B cell (primary cell): ENCODE measurements at regions not wholly inside any gene's neighbourhood (a gene's known extent, or its start where the extent isn't known, plus 50 kb on each side); places are given as distances from the start of the nearest gene placed in this dataset.

Source experiments
- ATAC-seq: fragments of 200-7000 bp; cut with Tn5 transposase; one replicate; pipeline ENCODE4 v1.10.0; 2021; ENCODE audit warnings: low read depth, mild to moderate bottlenecking, moderate number of reproducible peaks, moderate library complexity
- CTCF ChIA-PET: fragments of 350-600 bp; sonication (Branson Sonifier 250); formaldehyde crosslinking; loops from one replicate; lab custom pipeline; 2021; ENCODE audit warnings: antibody characterized with exemption, inconsistent platforms; lab: Charles Lee
- POLR2A ChIA-PET: fragments of 350-600 bp; sonication (Branson Sonifier 250); formaldehyde crosslinking; loops from one replicate; lab custom pipeline; 2021; ENCODE audit warnings: antibody characterized with exemption; lab: Charles Lee
- DNase-seq: peaks from one replicate; pipeline ENCODE4 v3.0.0; 2013
- H2AFZ ChIP-seq: 2 replicates; pipeline ENCODE4 v1.6.1; 2012; ENCODE audit warnings: mild to moderate bottlenecking, low read depth, low read length; ENCODE audit not compliant: insufficient read depth, poor library complexity, severe bottlenecking
- H3K27ac ChIP-seq, 2 donors: 1 replicate in 1 of 2; 2 replicates in 1 of 2; pipeline ENCODE4 v1.5.1; 2012 to 2013; ENCODE audit warnings: low read length in 2 of 2, mild to moderate bottlenecking in 2 of 2, moderate library complexity in 1 of 2
- H3K27me3 ChIP-seq, 4 experiments: fragments of 200-600 bp in 1 of 4; sonication (generic) in 1 of 4; replicated peaks in 1 of 4; 1 replicate in 2 of 4; 2 replicates in 2 of 4; pipeline versions ENCODE4 v1.6.1 to v1.7.0; 2013 to 2016; ENCODE audit warnings: low read length in 3 of 4, mild to moderate bottlenecking in 2 of 4, mixed read lengths in 1 of 4, moderate library complexity in 1 of 4; ENCODE audit not compliant: insufficient read depth in 4 of 4, control insufficient read depth in 3 of 4; ENCODE audit errors: control extremely low read depth in 1 of 4
- H3K36me3 ChIP-seq, 2 experiments: replicated peaks in 1 of 2; 1 replicate in 1 of 2; 2 replicates in 1 of 2; pipeline versions ENCODE4 v1.6.1 to v1.7.1; 2013; ENCODE audit warnings: low read length in 1 of 2; ENCODE audit not compliant: insufficient read depth in 2 of 2, control insufficient read depth in 1 of 2; ENCODE audit errors: control extremely low read depth in 1 of 2, extremely low read depth in 1 of 2
- H3K4me1 ChIP-seq, 2 donors: fragments of 200-600 bp in 1 of 2; sonication (generic) in 1 of 2; 1 replicate in 1 of 2; 2 replicates in 1 of 2; pipeline versions ENCODE4 v1.5.1 to v1.6.1; 2013 to 2017; ENCODE audit warnings: low read length in 2 of 2; ENCODE audit not compliant: control insufficient read depth in 2 of 2, insufficient read depth in 2 of 2
- H3K4me2 ChIP-seq: replicated peaks from 2 replicates; pipeline ENCODE3; 2012; ENCODE audit warnings: mild to moderate bottlenecking, low read depth, low read length; ENCODE audit not compliant: poor library complexity, severe bottlenecking
- H3K4me3 ChIP-seq, 5 experiments: fragments of 200-600 bp in 1 of 5; sonication (generic) in 1 of 5; 1 replicate in 3 of 5; 2 replicates in 2 of 5; pipeline versions ENCODE4 v1.5.1 to v1.7.0; 2011 to 2016; ENCODE audit warnings: low read length in 4 of 5, mild to moderate bottlenecking in 4 of 5, low read depth in 2 of 5, control low read depth in 1 of 5, moderate library complexity in 1 of 5; ENCODE audit not compliant: insufficient read depth in 1 of 5; ENCODE audit errors: control extremely low read depth in 1 of 5, extremely low read depth in 1 of 5
- H3K79me2 ChIP-seq: fragments of 200-600 bp; sonication (generic); one replicate; pipeline ENCODE4 v1.6.0; 2016; ENCODE audit warnings: low read length; ENCODE audit not compliant: control insufficient read depth, insufficient read depth
- H3K9ac ChIP-seq: fragments of 200-600 bp; sonication (generic); 2 replicates; pipeline ENCODE4 v1.6.1; 2017; ENCODE audit warnings: mild to moderate bottlenecking, low read length, moderate library complexity
- H3K9me3 ChIP-seq, 3 donors: one replicate each; pipeline versions ENCODE4 v1.6.1 to v1.7.1; 2013; ENCODE audit warnings: low read length in 2 of 3; ENCODE audit not compliant: control insufficient read depth in 2 of 3, insufficient read depth in 1 of 3; ENCODE audit errors: control extremely low read depth in 1 of 3
- H4K20me1 ChIP-seq: 2 replicates; pipeline ENCODE4 v1.6.0; 2012; ENCODE audit warnings: mild to moderate bottlenecking, low read length; ENCODE audit not compliant: insufficient read depth, control insufficient read depth, poor library complexity, severe bottlenecking
- H3K27ac Mint-ChIP-seq: one replicate; pipeline ENCODE4 v1.8.0; 2021; ENCODE audit warnings: mixed read lengths
- H3K27me3 Mint-ChIP-seq: one replicate; pipeline ENCODE4 v1.8.0; 2021; ENCODE audit warnings: mixed read lengths
- H3K4me1 Mint-ChIP-seq: one replicate; pipeline ENCODE4 v1.8.0; 2021; ENCODE audit warnings: mixed read lengths
- H3K4me3 Mint-ChIP-seq: one replicate; pipeline ENCODE4 v1.8.0; 2021; ENCODE audit warnings: mixed read lengths
- H3K9me3 Mint-ChIP-seq: one replicate; pipeline ENCODE4 v1.8.0; 2022; ENCODE audit warnings: mixed read lengths; ENCODE audit not compliant: insufficient read depth
- CTCF ChIP-seq: fragments of 200-600 bp; IDR thresholded peaks from one replicate; pipeline ENCODE4 v1.8.0; 2022; ENCODE audit warnings: antibody characterized with exemption, mild to moderate bottlenecking
- EZH2 ChIP-seq: IDR thresholded peaks from 2 replicates; pipeline ENCODE4 v1.6.1; 2012; ENCODE audit warnings: borderline replicate concordance, low read depth, mild to moderate bottlenecking, moderate library complexity, low read length; ENCODE audit not compliant: insufficient read depth, poor library complexity, severe bottlenecking
- WGBS: methylation state at CpG from one replicate; pipeline ENCODE4 v1.1.5; 2013; ENCODE audit warnings: missing lambda C conversion rate; ENCODE audit not compliant: insufficient coverage; 5-methylcytosine and 5-hydroxymethylcytosine counted together
- intact Hi-C: fragments of 100-400 bp; cut with micrococcal nuclease; formaldehyde crosslinking; loops from one replicate; pipeline ENCODE4 v1.10.0; 2022

DNA sequence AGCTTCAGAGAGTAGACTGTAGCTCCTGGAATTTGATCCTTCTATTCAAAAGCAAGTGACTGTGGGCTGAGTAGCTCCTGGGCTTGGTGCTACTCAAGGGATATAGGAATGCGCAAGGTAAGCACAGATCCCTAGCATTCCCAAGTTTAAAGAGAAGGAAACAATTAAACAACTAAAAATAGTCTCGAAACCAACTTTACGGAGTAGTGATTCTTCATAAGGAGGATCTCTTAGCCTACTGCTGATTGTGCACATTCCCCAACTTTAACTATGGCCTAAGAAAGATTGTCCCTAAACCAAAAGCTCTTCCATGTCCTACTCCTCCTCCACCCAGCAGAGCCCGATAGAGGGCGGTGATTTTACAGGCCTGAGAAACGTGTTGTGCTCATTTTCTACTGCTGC lies 226.5 kb upstream of the CAMK1G start:
- H3K4me3 ChIP-seq, result no peak overlapping the region
- H3K79me2 ChIP-seq, result no peaks in the 10 kb centered on the region
- H3K27me3 ChIP-seq, result peaks cover 0 to 2% (median 0%) of the 10 kb centered on the region in 4 experiments
- H4K20me1 ChIP-seq, result no peaks in the 10 kb centered on the region
- ChIA-PET POLR2A (no interaction called here), CTCF (interaction anchor here (0.5 kb wide), 1 partner anchor 13 kb away, joined by 4 read pairs; no protein-coding TSS in a partner anchor)
- Mint-ChIP-seq H3K4me1 (no peaks in the 10 kb centered on the region), H3K27me3 (peaks cover 5% of the 10 kb centered on the region), H3K9me3 (no peaks in the 10 kb centered on the region), H3K27ac (no peak overlapping the region), H3K4me3 (no peak overlapping the region)
- 87% methylated on average over 4 of the region's 6 CpGs for WGBS
- H3K4me2 ChIP-seq, result no peak overlapping the region
- H2AFZ ChIP-seq, result no peak overlapping the region
- intact Hi-C loops, result no loop called here
- no peak overlapping the region for H3K27ac ChIP-seq
- no peaks in the 10 kb centered on the region for H3K9me3 ChIP-seq
- H3K9ac ChIP-seq, result no peak overlapping the region
- DNase-seq (no peak), ATAC-seq (no peak)
- no peaks in the 10 kb centered on the region for H3K4me1 ChIP-seq
- no peaks in the 10 kb centered on the region for H3K36me3 ChIP-seq
- TF ChIP-seq CTCF (no peak), EZH2 (no peak)

DNA sequence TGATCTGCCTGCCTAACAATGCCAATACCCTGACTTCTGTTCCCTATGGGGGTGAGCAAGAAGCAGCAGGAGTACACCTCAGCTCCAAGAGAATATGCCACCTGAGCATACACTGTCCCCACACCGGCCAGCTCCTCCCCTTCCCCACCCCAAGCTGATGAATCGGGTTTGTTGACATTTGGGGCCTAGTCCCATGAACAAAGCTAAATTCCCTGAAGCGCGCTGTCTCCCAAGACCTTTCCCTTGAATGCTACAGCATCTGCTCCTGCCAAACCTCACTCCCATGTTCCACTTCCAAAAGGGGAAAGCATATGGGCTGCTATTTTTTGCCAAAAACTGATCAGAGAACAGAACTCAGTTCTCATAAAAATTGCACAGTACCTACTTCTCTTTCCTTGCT lies 220.4 kb upstream of the CAMK1G start:
- TF ChIP-seq EZH2 (no peak), CTCF (no peak)
- Histone ChIP-seq H3K27ac (no peak overlapping the region), H2AFZ (no peak overlapping the region), H3K4me1 (no peaks in the 10 kb centered on the region), H3K27me3 (peaks cover 0 to 2% (median 0%) of the 10 kb centered on the region in 4 experiments), H3K9ac (no peak overlapping the region), H3K4me2 (no peak overlapping the region), H4K20me1 (no peaks in the 10 kb centered on the region), H3K79me2 (no peaks in the 10 kb centered on the region), H3K9me3 (no peaks in the 10 kb centered on the region), H3K4me3 (no peak overlapping the region), H3K36me3 (no peaks in the 10 kb centered on the region)
- no peaks in the 10 kb centered on the region for H3K4me1 Mint-ChIP-seq
- 82% methylated on average over 4 of the region's 4 CpGs for WGBS
- DNase-seq (no peak), ATAC-seq (no peak)
- H3K9me3 Mint-ChIP-seq, result no peaks in the 10 kb centered on the region
- intact Hi-C loops, result no loop called here
- peaks cover 9% of the 10 kb centered on the region for H3K27me3 Mint-ChIP-seq
- POLR2A ChIA-PET, result no interaction called here
- no peak overlapping the region for H3K27ac Mint-ChIP-seq
- CTCF ChIA-PET, result interaction anchor here (1.1 kb wide), 1 partner anchor 11 kb away, joined by 5 read pairs; no protein-coding TSS in a partner anchor
- no peak overlapping the region for H3K4me3 Mint-ChIP-seq
